ENCODE measurements at regions not wholly inside any gene's neighbourhood (a gene's known extent, or its start where the extent isn't known, plus 50 kb on each side); places are given as distances from the start of the nearest gene placed in this dataset.

DNA sequence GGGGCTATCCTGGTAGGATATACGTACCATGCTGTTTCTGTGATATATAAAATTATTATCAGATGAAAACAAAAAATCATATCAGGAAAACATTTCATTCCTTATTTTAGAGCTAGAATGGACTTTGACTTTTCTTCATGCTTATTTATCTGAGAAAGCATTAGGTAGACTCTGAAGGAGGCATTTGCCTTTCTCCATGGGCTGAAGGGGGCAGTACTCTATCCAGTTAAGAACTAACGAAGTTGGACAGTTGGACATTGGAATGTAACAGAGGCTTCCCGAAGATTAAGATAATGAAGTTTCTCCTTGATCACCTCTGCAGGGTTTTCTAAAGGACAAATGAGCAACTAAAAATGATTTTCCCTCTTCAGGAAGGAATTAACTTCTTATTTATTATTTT, 233.9 kb downstream of the SAMD5 start:
- H3K4me3 Mint-ChIP-seq, result no peak overlapping the region
- no peaks in the 10 kb centered on the region for H3K27me3 Mint-ChIP-seq (ENCODE audit: low read depth)
- no peak for DNase-seq
- no peak for ATAC-seq
- H3K9me3 Mint-ChIP-seq, result no peaks in the 10 kb centered on the region
- H3K4me1 Mint-ChIP-seq (ENCODE audit: low read depth), result no peaks in the 10 kb centered on the region
- H3K36me3 Mint-ChIP-seq (ENCODE audit: insufficient read depth), result no peaks in the 10 kb centered on the region

DNA sequence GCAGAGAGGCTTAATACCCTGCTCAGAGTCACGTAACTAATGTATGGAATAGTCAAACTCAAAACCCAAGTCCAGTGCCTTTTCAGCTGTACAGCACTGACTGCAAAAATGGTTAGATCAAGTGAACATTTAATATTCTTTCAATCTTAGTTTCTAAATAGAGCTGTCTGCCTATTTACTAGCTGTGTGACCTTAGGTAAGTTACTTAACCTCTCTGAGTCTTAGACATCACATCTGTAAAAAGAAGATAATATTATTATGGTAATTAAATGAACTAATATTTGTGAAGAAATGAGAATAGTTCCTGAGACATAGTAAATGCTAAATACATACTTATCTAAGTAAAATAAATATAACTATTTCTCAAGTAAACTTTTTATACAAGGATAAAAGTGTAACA, 235.5 kb downstream of the SAMD5 start:
- H3K4me1 Mint-ChIP-seq (ENCODE audit: low read depth), result no peaks in the 10 kb centered on the region
- no peaks in the 10 kb centered on the region for H3K27me3 Mint-ChIP-seq (ENCODE audit: low read depth)
- no peak for ATAC-seq
- no peak overlapping the region for H3K4me3 Mint-ChIP-seq
- H3K36me3 Mint-ChIP-seq (ENCODE audit: insufficient read depth), result no peaks in the 10 kb centered on the region
- DNase-seq, result no peak
- no peaks in the 10 kb centered on the region for H3K9me3 Mint-ChIP-seq

DNA sequence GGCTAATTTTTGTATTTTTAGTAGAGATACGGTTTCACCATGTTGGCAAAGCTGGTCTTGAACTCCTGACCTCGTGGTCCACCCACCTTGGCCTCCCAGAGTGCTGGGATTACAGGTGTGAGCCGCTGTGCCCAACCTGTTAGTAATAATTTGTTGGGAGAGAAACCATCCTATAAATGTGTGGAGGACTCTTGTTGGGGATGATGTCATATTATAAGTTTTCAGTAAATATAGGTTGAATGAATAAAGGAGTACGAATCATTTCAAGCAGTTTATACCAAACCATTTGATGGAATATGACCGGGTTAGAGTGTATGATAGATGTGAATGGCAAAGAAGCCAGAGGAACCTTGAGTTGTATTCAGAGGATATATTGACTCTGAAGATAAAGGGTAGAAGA, 240.8 kb downstream of the SAMD5 start:
- DNase-seq, result no peak
- Mint-ChIP-seq H3K27me3 (ENCODE audit: low read depth) (no peaks in the 10 kb centered on the region), H3K4me3 (no peak overlapping the region), H3K9me3 (peaks cover 5% of the 10 kb centered on the region), H3K4me1 (ENCODE audit: low read depth) (no peaks in the 10 kb centered on the region), H3K36me3 (ENCODE audit: insufficient read depth) (no peaks in the 10 kb centered on the region)
- ATAC-seq, result no peak

DNA sequence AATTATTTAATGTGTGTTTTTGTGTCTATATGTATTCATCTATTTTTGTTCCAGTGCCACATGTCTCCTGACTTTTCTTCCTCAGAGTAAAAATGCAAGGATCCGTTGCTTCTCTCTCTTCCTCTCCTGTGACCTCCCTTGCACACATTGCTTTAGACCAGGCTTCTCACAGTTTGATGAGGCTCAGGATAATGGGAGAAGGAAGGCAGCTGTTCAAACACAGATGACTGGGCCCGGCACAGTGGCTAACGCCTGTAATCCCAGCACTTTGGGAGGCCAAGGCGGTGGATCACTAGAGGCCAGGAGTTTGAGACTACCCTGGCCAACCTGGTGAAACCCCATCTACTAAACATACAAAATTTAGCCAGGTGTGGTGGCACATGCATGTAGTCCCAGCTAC, 241.9 kb downstream of the SAMD5 start:
- no peak for DNase-seq
- Mint-ChIP-seq H3K4me3 (no peak overlapping the region), H3K27me3 (ENCODE audit: low read depth) (no peaks in the 10 kb centered on the region), H3K4me1 (ENCODE audit: low read depth) (no peaks in the 10 kb centered on the region), H3K36me3 (ENCODE audit: insufficient read depth) (no peaks in the 10 kb centered on the region), H3K9me3 (peaks cover 9% of the 10 kb centered on the region)
- ATAC-seq, result no peak

DNA sequence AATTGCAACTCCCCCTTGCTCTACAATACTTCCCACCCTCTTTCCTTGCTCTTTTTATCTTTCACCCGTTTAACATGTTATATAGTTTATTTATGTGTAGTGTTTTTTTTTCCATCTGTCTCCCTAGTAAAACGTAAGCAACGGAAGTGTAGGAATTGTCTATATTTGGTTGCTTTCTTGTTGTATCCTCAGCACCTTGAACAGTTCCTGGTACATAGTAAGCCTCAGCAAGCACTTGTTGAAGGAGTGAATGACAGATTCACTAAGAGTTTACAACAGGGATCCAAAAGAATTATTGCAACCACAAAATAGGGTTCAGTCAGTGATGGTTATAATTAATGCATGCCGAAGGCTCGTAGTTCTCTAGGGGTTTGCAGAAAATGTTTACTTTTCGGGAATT, 242.7 kb downstream of the SAMD5 start:
- no peaks in the 10 kb centered on the region for H3K4me1 Mint-ChIP-seq (ENCODE audit: low read depth)
- ATAC-seq (no peak), DNase-seq (no peak)
- no peak overlapping the region for H3K4me3 Mint-ChIP-seq
- H3K36me3 Mint-ChIP-seq (ENCODE audit: insufficient read depth), result no peaks in the 10 kb centered on the region
- H3K27me3 Mint-ChIP-seq (ENCODE audit: low read depth), result no peaks in the 10 kb centered on the region
- H3K9me3 Mint-ChIP-seq, result peaks cover 11% of the 10 kb centered on the region

DNA sequence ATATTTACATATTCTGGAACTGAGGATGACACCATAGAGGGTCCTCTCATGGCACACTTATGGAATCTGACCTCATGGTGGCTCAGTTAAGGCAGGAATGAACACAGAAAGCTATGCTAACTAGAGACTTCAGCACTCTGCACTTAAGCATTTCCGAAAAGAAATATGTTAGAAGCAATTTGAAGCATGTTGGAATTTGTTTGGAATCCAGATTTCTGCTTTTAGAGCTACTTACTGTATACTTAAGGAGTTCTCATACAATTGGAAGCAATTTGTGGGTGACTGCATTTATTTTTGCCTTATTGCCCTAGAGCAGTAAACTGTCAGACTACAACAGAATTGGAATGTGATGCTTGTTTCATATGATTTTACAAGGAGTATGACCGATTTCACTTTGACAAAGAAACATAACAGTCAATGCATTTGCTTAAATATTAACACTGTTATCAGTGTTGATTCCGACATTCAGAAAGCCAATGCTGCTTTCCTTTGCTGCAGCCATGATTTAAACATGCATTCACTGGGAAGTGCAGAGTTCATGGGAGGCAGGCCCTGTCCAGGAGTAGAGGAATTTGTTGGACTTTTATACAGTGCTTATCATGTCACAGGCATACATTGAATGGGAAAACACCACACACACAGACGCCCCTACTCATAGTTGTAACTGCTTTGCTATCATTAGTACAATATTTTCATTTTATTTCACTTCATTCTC, 244.4 kb downstream of the SAMD5 start:
- no peaks in the 10 kb centered on the region for H3K27me3 Mint-ChIP-seq (ENCODE audit: low read depth)
- DNase-seq (no peak), ATAC-seq (no peak)
- H3K36me3 Mint-ChIP-seq (ENCODE audit: insufficient read depth), result no peaks in the 10 kb centered on the region
- peaks cover 11% of the 10 kb centered on the region for H3K9me3 Mint-ChIP-seq
- H3K4me1 Mint-ChIP-seq (ENCODE audit: low read depth), result no peaks in the 10 kb centered on the region
- H3K4me3 Mint-ChIP-seq, result no peak overlapping the region

DNA sequence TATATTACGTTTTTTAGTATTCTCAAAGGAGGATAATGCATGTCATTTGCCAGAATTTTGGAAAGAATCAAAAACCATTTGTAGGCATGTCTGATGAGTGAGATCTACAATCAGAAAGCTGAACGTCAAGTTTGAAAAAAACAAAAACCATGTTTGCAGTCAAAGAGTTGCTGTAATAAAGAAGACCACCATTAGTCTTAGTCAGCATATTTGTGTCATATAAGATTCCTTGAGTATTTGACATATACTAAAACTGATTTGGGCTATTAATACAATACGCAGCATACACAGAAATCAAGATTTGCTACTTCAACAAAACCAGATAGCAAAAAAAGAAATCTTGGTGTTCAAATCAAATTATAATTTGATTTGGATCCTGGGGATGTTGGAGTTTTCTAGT, 247.5 kb downstream of the SAMD5 start:
- ATAC-seq (no peak), DNase-seq (no peak)
- H3K36me3 Mint-ChIP-seq (ENCODE audit: insufficient read depth), result no peaks in the 10 kb centered on the region
- no peaks in the 10 kb centered on the region for H3K4me1 Mint-ChIP-seq (ENCODE audit: low read depth)
- H3K9me3 Mint-ChIP-seq, result peaks cover 11% of the 10 kb centered on the region
- H3K4me3 Mint-ChIP-seq, result no peak overlapping the region
- no peaks in the 10 kb centered on the region for H3K27me3 Mint-ChIP-seq (ENCODE audit: low read depth)

DNA sequence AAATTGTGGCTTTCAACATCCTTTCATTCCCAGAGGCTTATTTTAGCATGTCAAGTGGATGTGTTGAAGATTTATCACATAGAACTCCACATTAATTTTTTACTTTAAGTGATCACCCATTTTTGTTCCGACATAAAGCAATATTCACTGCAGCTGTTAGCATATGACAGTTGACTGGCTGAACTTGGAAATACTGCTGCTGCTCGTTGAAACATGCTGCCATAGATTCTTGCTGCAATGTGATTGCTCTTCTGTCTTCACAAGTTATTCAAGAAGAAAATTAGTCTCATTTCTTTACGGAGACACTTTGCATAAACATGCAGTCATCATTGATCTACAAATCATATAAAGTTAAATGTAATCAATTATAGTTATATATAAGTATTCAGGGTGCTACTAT, 248.4 kb downstream of the SAMD5 start:
- ATAC-seq (no peak), DNase-seq (no peak)
- Mint-ChIP-seq H3K4me3 (no peak overlapping the region), H3K4me1 (ENCODE audit: low read depth) (no peaks in the 10 kb centered on the region), H3K36me3 (ENCODE audit: insufficient read depth) (no peaks in the 10 kb centered on the region), H3K9me3 (peaks cover 11% of the 10 kb centered on the region), H3K27me3 (ENCODE audit: low read depth) (no peaks in the 10 kb centered on the region)

DNA sequence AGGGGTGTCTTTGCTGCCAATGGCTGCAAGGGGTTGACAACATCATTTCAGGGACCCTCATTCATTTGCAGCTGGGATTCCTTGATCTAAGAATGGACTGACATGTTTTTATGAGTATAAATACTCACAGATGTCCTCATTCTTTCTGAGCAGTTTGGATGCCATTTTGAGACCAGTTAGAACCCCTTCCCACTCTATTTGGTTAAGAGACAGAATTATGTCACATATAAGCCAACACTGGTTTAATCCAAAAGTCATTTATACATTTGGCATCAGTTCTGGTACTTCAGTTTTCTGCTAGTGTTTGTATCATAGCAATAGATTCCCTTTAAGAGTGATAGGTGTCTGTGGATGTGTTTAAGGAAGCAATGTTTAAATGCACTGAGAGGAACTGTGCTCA, 248.8 kb downstream of the SAMD5 start:
- Mint-ChIP-seq H3K4me3 (no peak overlapping the region), H3K9me3 (peaks cover 11% of the 10 kb centered on the region), H3K36me3 (ENCODE audit: insufficient read depth) (no peaks in the 10 kb centered on the region), H3K27me3 (ENCODE audit: low read depth) (no peaks in the 10 kb centered on the region), H3K4me1 (ENCODE audit: low read depth) (no peaks in the 10 kb centered on the region)
- ATAC-seq (no peak), DNase-seq (no peak)

DNA sequence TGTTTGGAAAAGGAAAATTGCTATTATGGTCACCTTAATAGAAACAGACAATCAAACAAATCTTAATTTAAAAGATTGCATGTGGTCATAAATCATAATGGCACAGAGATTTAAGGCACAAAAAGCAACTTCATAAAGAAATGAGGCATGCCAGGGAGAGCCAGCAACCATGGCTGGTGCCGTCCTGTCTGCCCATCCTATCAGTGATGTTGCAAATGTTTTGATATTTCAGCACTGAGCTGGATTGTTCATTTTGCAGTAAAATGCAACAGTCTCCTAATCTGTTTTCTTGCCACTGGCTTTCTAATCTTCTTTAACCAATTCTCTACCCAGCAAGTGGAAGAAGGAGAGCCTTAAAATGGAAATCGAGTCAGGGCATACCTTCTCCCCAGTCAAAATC, 249.8 kb downstream of the SAMD5 start:
- H3K36me3 Mint-ChIP-seq (ENCODE audit: insufficient read depth), result no peaks in the 10 kb centered on the region
- DNase-seq, result no peak
- H3K27me3 Mint-ChIP-seq (ENCODE audit: low read depth), result no peaks in the 10 kb centered on the region
- H3K4me1 Mint-ChIP-seq (ENCODE audit: low read depth), result no peaks in the 10 kb centered on the region
- no peak for ATAC-seq
- H3K9me3 Mint-ChIP-seq, result peaks cover 11% of the 10 kb centered on the region
- H3K4me3 Mint-ChIP-seq, result no peak overlapping the region

DNA sequence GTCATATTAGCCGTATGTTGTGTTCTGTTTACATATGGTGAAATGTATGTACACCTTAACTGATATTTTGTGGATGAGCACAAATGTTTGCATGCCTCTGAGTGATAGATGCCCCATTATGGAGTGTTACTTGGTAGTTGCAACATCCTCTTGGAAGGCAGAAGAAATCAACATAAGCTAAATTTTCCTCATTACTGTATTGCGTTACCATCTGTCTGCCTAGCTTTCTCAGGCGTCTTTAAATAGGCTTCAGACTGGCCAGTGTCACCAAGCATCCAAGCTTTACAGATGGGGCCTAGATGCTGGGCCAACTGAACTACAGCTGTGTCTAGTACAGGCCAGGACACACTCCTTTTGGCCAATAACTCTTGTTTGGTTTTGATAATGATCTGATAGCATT, 250.6 kb downstream of the SAMD5 start:
- H3K4me1 Mint-ChIP-seq (ENCODE audit: low read depth), result no peaks in the 10 kb centered on the region
- ATAC-seq (no peak), DNase-seq (no peak)
- H3K36me3 Mint-ChIP-seq (ENCODE audit: insufficient read depth), result no peaks in the 10 kb centered on the region
- H3K9me3 Mint-ChIP-seq, result peaks cover 6% of the 10 kb centered on the region
- no peak overlapping the region for H3K4me3 Mint-ChIP-seq
- no peaks in the 10 kb centered on the region for H3K27me3 Mint-ChIP-seq (ENCODE audit: low read depth)

DNA sequence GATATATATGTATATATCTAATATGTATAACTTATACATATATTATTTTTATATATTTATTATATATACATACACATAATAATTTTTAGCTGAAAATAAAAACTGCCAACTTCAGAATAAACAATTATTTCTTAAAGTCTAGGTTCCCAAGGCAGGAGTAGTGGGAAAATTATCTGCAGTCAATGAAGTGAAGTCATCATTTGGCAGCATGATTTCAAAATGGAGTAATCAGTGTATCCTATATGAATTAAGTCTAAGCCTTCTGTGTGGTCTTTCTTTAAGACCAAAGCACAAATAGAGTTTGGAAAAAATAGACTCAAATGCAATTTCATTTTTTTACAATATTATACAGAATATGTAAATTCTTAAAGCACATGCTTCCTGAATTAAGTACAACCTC, 251.0 kb downstream of the SAMD5 start:
- no peak overlapping the region for H3K4me3 Mint-ChIP-seq
- ATAC-seq (no peak), DNase-seq (no peak)
- no peaks in the 10 kb centered on the region for H3K36me3 Mint-ChIP-seq (ENCODE audit: insufficient read depth)
- H3K4me1 Mint-ChIP-seq (ENCODE audit: low read depth), result no peaks in the 10 kb centered on the region
- no peaks in the 10 kb centered on the region for H3K27me3 Mint-ChIP-seq (ENCODE audit: low read depth)
- H3K9me3 Mint-ChIP-seq, result peaks cover 6% of the 10 kb centered on the region

DNA sequence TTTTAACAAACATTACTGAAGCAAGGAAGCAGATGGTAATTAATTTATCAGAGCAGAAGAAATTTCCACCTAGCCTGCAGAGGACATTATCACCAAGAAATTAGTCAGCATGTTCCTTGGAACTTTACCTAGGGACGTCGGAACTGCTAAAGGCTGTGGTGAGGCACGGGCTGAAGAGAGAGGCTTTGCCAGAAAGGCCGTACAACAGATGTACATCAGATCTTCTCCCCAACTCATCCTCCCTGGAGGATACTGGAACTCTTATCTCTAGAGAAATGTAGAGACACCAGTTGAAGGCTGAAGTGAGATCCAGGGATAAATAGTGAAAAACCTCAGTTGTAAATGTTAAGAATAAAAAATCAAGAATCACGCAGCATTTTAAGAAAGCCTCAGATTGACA, 257.1 kb downstream of the SAMD5 start:
- Mint-ChIP-seq H3K9me3 (peaks cover 4% of the 10 kb centered on the region), H3K27me3 (ENCODE audit: low read depth) (no peaks in the 10 kb centered on the region), H3K4me3 (no peak overlapping the region), H3K4me1 (ENCODE audit: low read depth) (no peaks in the 10 kb centered on the region), H3K36me3 (ENCODE audit: insufficient read depth) (no peaks in the 10 kb centered on the region)
- ATAC-seq (no peak), DNase-seq (no peak)

DNA sequence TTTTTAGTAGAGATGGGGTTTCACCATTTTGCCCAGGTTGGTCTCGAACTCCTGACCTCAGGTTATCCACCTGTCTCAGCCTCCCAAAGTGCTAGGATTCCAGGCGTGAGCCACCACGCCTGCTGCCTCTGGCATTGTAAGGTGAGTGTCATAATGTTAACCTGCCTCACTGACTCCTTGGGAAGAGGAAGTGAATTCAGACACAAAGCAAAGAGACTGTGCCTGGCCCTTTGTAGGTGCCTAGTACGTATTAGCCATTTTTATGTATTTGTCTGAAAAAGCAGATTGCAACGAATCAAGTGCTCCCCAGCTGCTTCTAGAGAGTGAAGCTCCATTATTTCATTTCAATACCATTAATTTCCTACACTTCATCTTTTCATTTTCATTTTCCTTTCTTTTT, 260.5 kb downstream of the SAMD5 start:
- no peaks in the 10 kb centered on the region for H3K4me1 Mint-ChIP-seq (ENCODE audit: low read depth)
- no peaks in the 10 kb centered on the region for H3K27me3 Mint-ChIP-seq (ENCODE audit: low read depth)
- no peak for ATAC-seq
- H3K4me3 Mint-ChIP-seq, result no peak overlapping the region
- DNase-seq, result no peak
- H3K36me3 Mint-ChIP-seq (ENCODE audit: insufficient read depth), result no peaks in the 10 kb centered on the region
- H3K9me3 Mint-ChIP-seq, result peaks cover 4% of the 10 kb centered on the region

DNA sequence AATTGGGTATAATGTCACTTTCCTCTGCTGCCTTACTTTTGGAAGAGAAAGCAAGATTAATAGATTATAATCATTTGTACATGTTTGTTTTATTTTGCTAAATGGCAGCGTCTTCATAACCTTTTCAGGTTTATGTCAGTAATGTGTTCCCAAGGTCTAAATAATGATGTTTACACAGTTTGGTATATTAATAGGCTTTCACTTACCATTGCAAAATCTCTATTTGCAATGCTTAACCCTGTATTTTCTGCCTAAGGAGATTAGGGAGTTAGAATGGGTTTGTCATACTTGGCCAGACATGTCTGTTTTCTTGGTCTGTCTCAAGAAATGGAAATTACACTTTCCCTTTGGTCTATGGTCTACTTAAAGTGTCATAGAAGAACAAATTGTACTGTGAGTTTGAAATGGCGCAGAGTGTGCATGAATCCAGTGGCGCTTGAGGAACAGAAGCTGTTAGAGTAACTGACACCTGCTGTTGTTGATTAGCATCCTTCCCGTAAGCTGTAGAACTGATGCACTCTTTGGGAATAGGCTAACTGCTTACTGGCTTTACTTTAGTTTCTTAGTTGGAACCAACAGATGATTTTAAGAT, 261.1 kb downstream of the SAMD5 start:
- ATAC-seq, result no peak
- DNase-seq, result no peak
- Mint-ChIP-seq H3K4me1 (ENCODE audit: low read depth) (no peaks in the 10 kb centered on the region), H3K4me3 (no peak overlapping the region), H3K27me3 (ENCODE audit: low read depth) (no peaks in the 10 kb centered on the region), H3K36me3 (ENCODE audit: insufficient read depth) (no peaks in the 10 kb centered on the region), H3K9me3 (peaks cover 4% of the 10 kb centered on the region)

All from activated T-cell treated with anti-CD3 and anti-CD28 coated beads, Interleukin-2, amount 50 U/mL, for 4 hours (primary cell).